22Rv1 (cell line): ENCODE measurements at regions not wholly inside any gene's neighbourhood (a gene's known extent, or its start where the extent isn't known, plus 50 kb on each side); places are given as distances from the start of the nearest gene placed in this dataset.

Experiments
- ZFX ChIP-seq: fragments of 450-650 bp; IDR thresholded peaks from 2 replicates; pipeline ENCODE4 v1.6.1; 2017; ENCODE audit warnings: antibody characterized with exemption, borderline replicate concordance
- TF ChIP-seq, protein P1 (sequence below): fragments of 450-650 bp; IDR thresholded peaks from 2 replicates; pipeline ENCODE4 v1.5.1; 2017; ENCODE audit warnings: mild to moderate bottlenecking

DNA sequence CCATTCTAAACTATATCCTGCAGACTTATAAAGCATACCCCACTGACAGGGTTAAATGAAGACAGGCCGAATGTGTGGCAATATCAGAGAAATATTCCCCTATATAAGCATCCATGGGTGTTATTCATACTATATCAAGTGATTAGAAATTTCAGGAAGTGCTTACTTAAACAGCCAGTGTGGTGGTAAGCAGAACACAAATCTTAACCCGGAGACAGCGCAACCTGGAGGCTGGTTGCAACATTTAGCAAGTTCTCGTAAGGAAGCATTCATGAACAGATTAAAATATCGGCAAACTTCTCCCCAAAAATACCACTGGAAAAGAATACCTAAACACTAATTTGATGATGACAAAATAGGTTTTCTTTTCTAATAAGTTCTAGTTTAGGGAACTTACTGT lies 261.2 kb downstream of the CBLL2 start:
- TF ChIP-seq, protein P1, sequence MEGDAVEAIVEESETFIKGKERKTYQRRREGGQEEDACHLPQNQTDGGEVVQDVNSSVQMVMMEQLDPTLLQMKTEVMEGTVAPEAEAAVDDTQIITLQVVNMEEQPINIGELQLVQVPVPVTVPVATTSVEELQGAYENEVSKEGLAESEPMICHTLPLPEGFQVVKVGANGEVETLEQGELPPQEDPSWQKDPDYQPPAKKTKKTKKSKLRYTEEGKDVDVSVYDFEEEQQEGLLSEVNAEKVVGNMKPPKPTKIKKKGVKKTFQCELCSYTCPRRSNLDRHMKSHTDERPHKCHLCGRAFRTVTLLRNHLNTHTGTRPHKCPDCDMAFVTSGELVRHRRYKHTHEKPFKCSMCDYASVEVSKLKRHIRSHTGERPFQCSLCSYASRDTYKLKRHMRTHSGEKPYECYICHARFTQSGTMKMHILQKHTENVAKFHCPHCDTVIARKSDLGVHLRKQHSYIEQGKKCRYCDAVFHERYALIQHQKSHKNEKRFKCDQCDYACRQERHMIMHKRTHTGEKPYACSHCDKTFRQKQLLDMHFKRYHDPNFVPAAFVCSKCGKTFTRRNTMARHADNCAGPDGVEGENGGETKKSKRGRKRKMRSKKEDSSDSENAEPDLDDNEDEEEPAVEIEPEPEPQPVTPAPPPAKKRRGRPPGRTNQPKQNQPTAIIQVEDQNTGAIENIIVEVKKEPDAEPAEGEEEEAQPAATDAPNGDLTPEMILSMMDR = no peak
- no peak for TF ChIP-seq ZFX
